Right lobe of liver (tissue), 4 donors: ENCODE measurements at regions not wholly inside any gene's neighbourhood (a gene's known extent, or its start where the extent isn't known, plus 50 kb on each side); places are given as distances from the start of the nearest gene placed in this dataset.

Experiments used
- CTCF ChIP-seq, 4 donors: fragments of 200-600 bp in 3 of 4; fragments of 450-650 bp in 1 of 4; IDR thresholded peaks; one replicate each; pipeline versions ENCODE4 v1.5.1 to v1.8.0; 2016 to 2022; ENCODE audit warnings: antibody characterized with exemption in 4 of 4, mild to moderate bottlenecking in 2 of 4
- POLR2A ChIP-seq: fragments of 450-650 bp; IDR thresholded peaks from one replicate; pipeline ENCODE4 v1.6.1; 2017; ENCODE audit warnings: antibody characterized with exemption, mild to moderate bottlenecking
- donor health status: DM: no; HTN: no; CAD: no.
- donor health status: DM: no; HTN: no; CAD: no.
- donor health status: DM: no; HTN: yes; CAD: no.

- TF ChIP-seq POLR2A (no peak), CTCF (IDR thresholded peaks at IDR 0.05) (no peak)
Observed at GRCh38 chr11:36877149-36877548, 279.1 kb upstream of the RAG2 start.
